ENCODE measurements at regions not wholly inside any gene's neighbourhood (a gene's known extent, or its start where the extent isn't known, plus 50 kb on each side); places are given as distances from the start of the nearest gene placed in this dataset.

DNA sequence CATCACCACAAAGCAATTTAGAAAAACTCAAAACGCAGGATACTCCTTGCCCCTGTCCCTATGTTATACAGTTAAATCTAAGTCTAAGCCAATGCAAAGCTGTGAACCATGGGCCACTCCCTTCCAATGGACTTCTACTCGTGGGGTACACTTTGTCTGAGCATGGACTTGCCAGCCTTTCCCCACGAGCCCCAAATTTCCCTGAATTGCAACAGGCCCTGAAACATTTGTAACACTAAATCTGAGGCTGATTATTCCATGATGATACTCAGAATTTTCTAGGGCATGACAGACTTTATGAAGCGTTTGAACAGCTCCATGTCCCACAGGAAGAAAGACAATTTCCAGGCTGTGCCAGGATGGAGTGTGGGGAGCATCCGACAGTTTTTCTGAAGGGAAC, 189.6 kb downstream of the TXNL1 start:
- TF ChIP-seq, protein P1, sequence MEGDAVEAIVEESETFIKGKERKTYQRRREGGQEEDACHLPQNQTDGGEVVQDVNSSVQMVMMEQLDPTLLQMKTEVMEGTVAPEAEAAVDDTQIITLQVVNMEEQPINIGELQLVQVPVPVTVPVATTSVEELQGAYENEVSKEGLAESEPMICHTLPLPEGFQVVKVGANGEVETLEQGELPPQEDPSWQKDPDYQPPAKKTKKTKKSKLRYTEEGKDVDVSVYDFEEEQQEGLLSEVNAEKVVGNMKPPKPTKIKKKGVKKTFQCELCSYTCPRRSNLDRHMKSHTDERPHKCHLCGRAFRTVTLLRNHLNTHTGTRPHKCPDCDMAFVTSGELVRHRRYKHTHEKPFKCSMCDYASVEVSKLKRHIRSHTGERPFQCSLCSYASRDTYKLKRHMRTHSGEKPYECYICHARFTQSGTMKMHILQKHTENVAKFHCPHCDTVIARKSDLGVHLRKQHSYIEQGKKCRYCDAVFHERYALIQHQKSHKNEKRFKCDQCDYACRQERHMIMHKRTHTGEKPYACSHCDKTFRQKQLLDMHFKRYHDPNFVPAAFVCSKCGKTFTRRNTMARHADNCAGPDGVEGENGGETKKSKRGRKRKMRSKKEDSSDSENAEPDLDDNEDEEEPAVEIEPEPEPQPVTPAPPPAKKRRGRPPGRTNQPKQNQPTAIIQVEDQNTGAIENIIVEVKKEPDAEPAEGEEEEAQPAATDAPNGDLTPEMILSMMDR (IDR thresholded peaks at IDR 0.05), result no peak
- no peak for TF ChIP-seq POLR2A (IDR thresholded peaks at IDR 0.05)

All from ovary (tissue), 3 donors.